ENCODE measurements at regions not wholly inside any gene's neighbourhood (a gene's known extent, or its start where the extent isn't known, plus 50 kb on each side); places are given as distances from the start of the nearest gene placed in this dataset.

GRCh38 chr12:118773956-118774723, 207.2 kb upstream of the SRRM4 start:
- no peak overlapping the region for H3K27ac ChIP-seq (ENCODE audit: low read depth, low read length)
- H3K9me3 ChIP-seq (ENCODE audit: control insufficient read depth in 3 of 3, low read length in 3 of 3) = peaks cover 0 to 2% (median 2%) of the 10 kb centered on the region in 3 donors
- H3K27me3 ChIP-seq (ENCODE audit: control insufficient read depth in 3 of 3, insufficient read depth in 3 of 3, low read length in 3 of 3) = peaks cover 26 to 33% (median 28%) of the 10 kb centered on the region in 3 donors
- no peak overlapping the region for H3K9ac ChIP-seq (ENCODE audit: low read depth in 1 of 3, low read length in 3 of 3)
- H3K36me3 ChIP-seq (ENCODE audit: control insufficient read depth in 3 of 3, insufficient read depth in 3 of 3, low read length in 3 of 3) = no peaks in the 10 kb centered on the region
- no peaks in the 10 kb centered on the region for H3K4me1 ChIP-seq (ENCODE audit: control insufficient read depth in 3 of 3, insufficient read depth in 3 of 3, low read length in 3 of 3)
- no peak overlapping the region for H3K4me3 ChIP-seq (ENCODE audit: low read length in 3 of 3)

GRCh38 chr12:118777504-118777903, 203.8 kb upstream of the SRRM4 start:
- Histone ChIP-seq H3K9me3 (ENCODE audit: control insufficient read depth in 3 of 3, low read length in 3 of 3) (peaks cover 0 to 2% (median 0%) of the 10 kb centered on the region in 3 donors), H3K36me3 (ENCODE audit: control insufficient read depth in 3 of 3, insufficient read depth in 3 of 3, low read length in 3 of 3) (no peaks in the 10 kb centered on the region), H3K27ac (ENCODE audit: low read depth, low read length) (no peak overlapping the region), H3K9ac (ENCODE audit: low read depth in 1 of 3, low read length in 3 of 3) (no peak overlapping the region), H3K27me3 (ENCODE audit: control insufficient read depth in 3 of 3, insufficient read depth in 3 of 3, low read length in 3 of 3) (peaks cover 21 to 28% (median 25%) of the 10 kb centered on the region in 3 donors), H3K4me3 (ENCODE audit: low read length in 3 of 3) (no peak overlapping the region), H3K4me1 (ENCODE audit: control insufficient read depth in 3 of 3, insufficient read depth in 3 of 3, low read length in 3 of 3) (no peaks in the 10 kb centered on the region)

- H3K9me3 ChIP-seq (ENCODE audit: control insufficient read depth in 3 of 3, low read length in 3 of 3) = peaks cover 0 to 2% (median 0%) of the 10 kb centered on the region in 3 donors
- no peak overlapping the region for H3K9ac ChIP-seq (ENCODE audit: low read depth in 1 of 3, low read length in 3 of 3)
- no peak overlapping the region for H3K4me3 ChIP-seq (ENCODE audit: low read length in 3 of 3)
- H3K27me3 ChIP-seq (ENCODE audit: control insufficient read depth in 3 of 3, insufficient read depth in 3 of 3, low read length in 3 of 3) = peaks cover 16 to 26% (median 20%) of the 10 kb centered on the region in 3 donors
- H3K36me3 ChIP-seq (ENCODE audit: control insufficient read depth in 3 of 3, insufficient read depth in 3 of 3, low read length in 3 of 3) = no peaks in the 10 kb centered on the region
- H3K4me1 ChIP-seq (ENCODE audit: control insufficient read depth in 3 of 3, insufficient read depth in 3 of 3, low read length in 3 of 3) = no peaks in the 10 kb centered on the region
- no peak overlapping the region for H3K27ac ChIP-seq (ENCODE audit: low read depth, low read length)
Measured at GRCh38 chr12:118778077-118778476, 203.3 kb upstream of the SRRM4 start.

- Histone ChIP-seq H3K9me3 (ENCODE audit: control insufficient read depth in 3 of 3, low read length in 3 of 3) (peaks cover 0 to 4% (median 0%) of the 10 kb centered on the region in 3 donors), H3K9ac (ENCODE audit: low read depth in 1 of 3, low read length in 3 of 3) (no peak overlapping the region), H3K4me3 (ENCODE audit: low read length in 3 of 3) (no peak overlapping the region), H3K4me1 (ENCODE audit: control insufficient read depth in 3 of 3, insufficient read depth in 3 of 3, low read length in 3 of 3) (no peaks in the 10 kb centered on the region), H3K27me3 (ENCODE audit: control insufficient read depth in 3 of 3, insufficient read depth in 3 of 3, low read length in 3 of 3) (peaks cover 0 to 8% (median 3%) of the 10 kb centered on the region in 3 donors), H3K27ac (ENCODE audit: low read depth, low read length) (no peak overlapping the region), H3K36me3 (ENCODE audit: control insufficient read depth in 3 of 3, insufficient read depth in 3 of 3, low read length in 3 of 3) (no peaks in the 10 kb centered on the region)
Measured at GRCh38 chr12:118780939-118781338, 200.4 kb upstream of the SRRM4 start.

- H3K4me3 ChIP-seq (ENCODE audit: low read length in 3 of 3) = no peak overlapping the region
Measured at GRCh38 chr12:118781692-118782091, 199.6 kb upstream of the SRRM4 start.

GRCh38 chr12:118783703-118784102, 197.6 kb upstream of the SRRM4 start:
- Histone ChIP-seq H3K27me3 (ENCODE audit: control insufficient read depth in 3 of 3, insufficient read depth in 3 of 3, low read length in 3 of 3) (peaks cover 0 to 2% (median 0%) of the 10 kb centered on the region in 3 donors), H3K4me3 (ENCODE audit: low read length in 3 of 3) (no peak overlapping the region), H3K4me1 (ENCODE audit: control insufficient read depth in 3 of 3, insufficient read depth in 3 of 3, low read length in 3 of 3) (no peaks in the 10 kb centered on the region), H3K36me3 (ENCODE audit: control insufficient read depth in 3 of 3, insufficient read depth in 3 of 3, low read length in 3 of 3) (no peaks in the 10 kb centered on the region), H3K9me3 (ENCODE audit: control insufficient read depth in 3 of 3, low read length in 3 of 3) (peaks cover 0 to 2% (median 0%) of the 10 kb centered on the region in 3 donors), H3K27ac (ENCODE audit: low read depth, low read length) (no peak overlapping the region), H3K9ac (ENCODE audit: low read depth in 1 of 3, low read length in 3 of 3) (no peak overlapping the region)

More at GRCh38 chr12:118781692-118782091, 199.6 kb upstream of the SRRM4 start:
- Histone ChIP-seq H3K27me3 (ENCODE audit: control insufficient read depth in 3 of 3, insufficient read depth in 3 of 3, low read length in 3 of 3) (peaks cover 0 to 3% (median 2%) of the 10 kb centered on the region in 3 donors), H3K27ac (ENCODE audit: low read depth, low read length) (no peak overlapping the region), H3K4me1 (ENCODE audit: control insufficient read depth in 3 of 3, insufficient read depth in 3 of 3, low read length in 3 of 3) (no peaks in the 10 kb centered on the region), H3K9ac (ENCODE audit: low read depth in 1 of 3, low read length in 3 of 3) (no peak overlapping the region), H3K9me3 (ENCODE audit: control insufficient read depth in 3 of 3, low read length in 3 of 3) (peaks cover 0 to 4% (median 0%) of the 10 kb centered on the region in 3 donors), H3K36me3 (ENCODE audit: control insufficient read depth in 3 of 3, insufficient read depth in 3 of 3, low read length in 3 of 3) (no peaks in the 10 kb centered on the region)

- Histone ChIP-seq H3K4me1 (ENCODE audit: control insufficient read depth in 3 of 3, insufficient read depth in 3 of 3, low read length in 3 of 3) (no peaks in the 10 kb centered on the region), H3K4me3 (ENCODE audit: low read length in 3 of 3) (no peak overlapping the region), H3K36me3 (ENCODE audit: control insufficient read depth in 3 of 3, insufficient read depth in 3 of 3, low read length in 3 of 3) (no peaks in the 10 kb centered on the region), H3K9ac (ENCODE audit: low read depth in 1 of 3, low read length in 3 of 3) (no peak overlapping the region), H3K27ac (ENCODE audit: low read depth, low read length) (no peak overlapping the region), H3K27me3 (ENCODE audit: control insufficient read depth in 3 of 3, insufficient read depth in 3 of 3, low read length in 3 of 3) (no peaks in the 10 kb centered on the region), H3K9me3 (ENCODE audit: control insufficient read depth in 3 of 3, low read length in 3 of 3) (no peaks in the 10 kb centered on the region)
Measured at GRCh38 chr12:118790578-118790977, 190.8 kb upstream of the SRRM4 start.

- H3K36me3 ChIP-seq (ENCODE audit: control insufficient read depth in 3 of 3, insufficient read depth in 3 of 3, low read length in 3 of 3) = no peaks in the 10 kb centered on the region
- no peak overlapping the region for H3K27ac ChIP-seq (ENCODE audit: low read depth, low read length)
- H3K4me3 ChIP-seq (ENCODE audit: low read length in 3 of 3) = no peak overlapping the region
- H3K27me3 ChIP-seq (ENCODE audit: control insufficient read depth in 3 of 3, insufficient read depth in 3 of 3, low read length in 3 of 3) = no peaks in the 10 kb centered on the region
- no peaks in the 10 kb centered on the region for H3K4me1 ChIP-seq (ENCODE audit: control insufficient read depth in 3 of 3, insufficient read depth in 3 of 3, low read length in 3 of 3)
- H3K9ac ChIP-seq (ENCODE audit: low read depth in 1 of 3, low read length in 3 of 3) = no peak overlapping the region
- peaks cover 0 to 3% (median 0%) of the 10 kb centered on the region in 3 donors for H3K9me3 ChIP-seq (ENCODE audit: control insufficient read depth in 3 of 3, low read length in 3 of 3)
Measured at GRCh38 chr12:118813778-118814357, 167.5 kb upstream of the SRRM4 start.

- no peaks in the 10 kb centered on the region for H3K4me1 ChIP-seq (ENCODE audit: control insufficient read depth in 3 of 3, insufficient read depth in 3 of 3, low read length in 3 of 3)
- no peak overlapping the region for H3K27ac ChIP-seq (ENCODE audit: low read depth, low read length)
- no peaks in the 10 kb centered on the region for H3K27me3 ChIP-seq (ENCODE audit: control insufficient read depth in 3 of 3, insufficient read depth in 3 of 3, low read length in 3 of 3)
- no peak overlapping the region for H3K4me3 ChIP-seq (ENCODE audit: low read length in 3 of 3)
- peaks cover 0 to 3% (median 0%) of the 10 kb centered on the region in 3 donors for H3K9me3 ChIP-seq (ENCODE audit: control insufficient read depth in 3 of 3, low read length in 3 of 3)
- no peaks in the 10 kb centered on the region for H3K36me3 ChIP-seq (ENCODE audit: control insufficient read depth in 3 of 3, insufficient read depth in 3 of 3, low read length in 3 of 3)
- no peak overlapping the region for H3K9ac ChIP-seq (ENCODE audit: low read depth in 1 of 3, low read length in 3 of 3)
Measured at GRCh38 chr12:118816296-118816695, 165.0 kb upstream of the SRRM4 start.

GRCh38 chr12:118821386-118821925, 159.9 kb upstream of the SRRM4 start:
- no peaks in the 10 kb centered on the region for H3K36me3 ChIP-seq (ENCODE audit: control insufficient read depth in 3 of 3, insufficient read depth in 3 of 3, low read length in 3 of 3)
- no peaks in the 10 kb centered on the region for H3K4me1 ChIP-seq (ENCODE audit: control insufficient read depth in 3 of 3, insufficient read depth in 3 of 3, low read length in 3 of 3)
- peaks cover 0 to 3% (median 0%) of the 10 kb centered on the region in 3 donors for H3K9me3 ChIP-seq (ENCODE audit: control insufficient read depth in 3 of 3, low read length in 3 of 3)
- peaks cover 0 to 2% (median 0%) of the 10 kb centered on the region in 3 donors for H3K27me3 ChIP-seq (ENCODE audit: control insufficient read depth in 3 of 3, insufficient read depth in 3 of 3, low read length in 3 of 3)
- H3K27ac ChIP-seq (ENCODE audit: low read depth, low read length) = no peak overlapping the region
- no peak overlapping the region for H3K9ac ChIP-seq (ENCODE audit: low read depth in 1 of 3, low read length in 3 of 3)
- no peak overlapping the region for H3K4me3 ChIP-seq (ENCODE audit: low read length in 3 of 3)
